ENCODE measurements at regions not wholly inside any gene's neighbourhood (a gene's known extent, or its start where the extent isn't known, plus 50 kb on each side); places are given as distances from the start of the nearest gene placed in this dataset.
"Not testable (repeated sequence)": the region's sequence is repeated elsewhere in the genome, so short reads cannot be mapped to it uniquely, and the experiment has no call there.

DNA sequence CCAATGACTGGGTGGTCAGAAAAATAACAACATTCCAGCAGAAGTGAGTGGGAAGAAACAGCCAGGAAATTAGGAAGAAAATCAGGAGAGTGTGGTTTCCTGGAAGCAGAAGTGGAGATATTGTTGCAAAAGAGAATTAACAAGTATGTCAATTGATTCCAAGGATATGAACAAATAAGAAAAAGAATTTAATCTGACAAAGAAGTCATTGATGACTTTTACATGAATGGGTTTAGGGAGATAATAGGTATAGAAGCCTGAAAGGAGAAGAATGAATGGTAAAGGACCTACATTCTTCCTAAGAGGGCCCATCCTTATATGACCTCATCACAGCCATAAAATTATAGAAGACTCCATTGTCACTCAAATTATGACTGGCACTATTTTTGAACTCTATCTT, 1440.1 kb downstream of the OTOL1 start:
- no peak for DNase-seq

DNA sequence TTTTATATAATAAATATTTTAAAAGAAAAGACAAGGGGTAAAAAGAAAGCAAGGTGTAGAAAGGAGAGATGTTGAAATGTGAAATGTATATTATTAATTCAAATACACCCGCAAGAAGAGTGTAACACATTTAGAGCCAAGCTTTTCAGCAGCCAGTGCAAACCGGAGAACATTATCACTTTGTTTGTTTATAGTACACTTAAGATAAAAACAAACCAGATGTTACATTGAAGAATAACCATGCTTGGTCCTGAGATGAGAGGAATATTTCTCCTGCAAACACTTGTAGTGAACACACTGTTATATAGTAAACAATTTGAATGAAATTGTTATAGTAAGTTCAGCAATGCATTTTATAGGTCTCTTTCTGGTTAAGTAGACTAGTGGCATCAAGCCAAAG, 1441.5 kb downstream of the OTOL1 start:
- peak; percentile 22 for DNase-seq

DNA sequence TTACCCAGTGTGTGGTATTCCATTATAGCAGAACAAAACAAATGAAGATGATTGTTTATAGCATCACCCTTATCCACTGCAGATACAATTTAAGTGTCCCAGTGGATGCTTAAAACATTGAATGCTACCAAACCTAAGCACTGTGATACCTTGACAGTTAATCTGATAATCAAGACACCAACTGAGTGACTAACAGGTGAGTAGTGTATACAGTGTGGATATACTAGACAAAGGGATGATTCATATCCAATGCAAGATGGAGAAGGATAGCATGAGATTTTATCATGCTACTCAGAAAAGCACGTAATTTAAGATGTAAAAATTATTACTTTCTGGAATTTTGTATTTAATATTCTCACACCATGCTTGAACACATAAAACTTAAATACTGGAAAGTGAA, 1449.0 kb downstream of the OTOL1 start:
- DNase-seq = no peak

DNA sequence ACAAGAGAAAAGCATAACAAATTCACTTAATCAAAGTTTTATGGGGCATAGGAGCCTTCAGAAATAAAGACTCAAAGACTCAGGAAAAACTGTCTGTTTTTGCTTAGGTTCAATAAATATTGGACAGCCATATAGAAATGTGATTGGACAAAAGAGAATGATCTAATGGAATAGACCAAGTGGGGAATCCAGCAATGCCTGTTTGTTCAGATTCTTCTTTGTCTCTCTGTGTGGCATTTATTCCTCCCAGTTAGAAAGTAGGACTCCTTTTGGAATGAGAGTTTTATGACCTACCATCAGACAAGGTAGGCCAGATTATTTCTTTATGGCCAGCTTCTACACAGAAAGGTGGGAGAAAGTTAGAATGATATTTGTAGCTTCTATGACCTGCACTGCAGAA, 1460.1 kb downstream of the OTOL1 start:
- DNase-seq = no peak

DNA sequence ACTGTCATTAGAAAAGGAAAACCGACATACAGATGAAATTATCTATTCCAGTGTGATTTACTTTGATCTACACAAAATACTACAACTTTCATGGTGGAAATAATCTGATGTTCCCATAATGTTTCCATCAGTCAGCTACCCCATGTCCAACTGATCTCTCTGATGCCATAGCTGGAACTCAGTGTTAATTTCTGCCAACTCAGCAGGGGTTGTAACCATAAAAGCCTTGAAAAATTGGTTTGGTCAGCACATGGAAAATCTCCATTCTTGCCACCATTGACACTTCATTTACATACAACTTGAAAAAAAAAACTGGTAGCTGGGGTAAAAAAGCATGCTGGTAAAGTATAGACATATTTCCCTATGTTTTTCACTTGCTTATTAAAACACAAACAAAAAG, 1463.7 kb downstream of the OTOL1 start:
- no peak for DNase-seq

DNA sequence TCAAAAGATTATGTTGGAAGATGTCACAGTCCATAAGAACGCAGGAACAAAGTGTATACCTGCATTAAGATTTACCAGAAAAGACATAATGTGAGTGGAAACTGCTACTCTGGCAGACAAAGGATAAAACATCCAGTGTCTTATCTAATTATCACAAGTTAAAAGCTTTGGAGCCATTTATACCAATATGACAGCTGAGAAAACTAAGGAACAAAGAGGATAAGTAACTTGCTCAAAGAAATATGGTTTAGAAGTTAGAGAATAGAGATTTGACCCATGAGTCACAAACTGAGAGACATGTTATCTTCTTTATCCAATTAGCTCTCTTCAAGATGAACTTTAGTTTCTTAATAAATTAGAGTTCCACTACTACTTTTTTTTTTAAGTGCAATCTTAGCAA, 1473.7 kb downstream of the OTOL1 start:
- DNase-seq = no peak

DNA sequence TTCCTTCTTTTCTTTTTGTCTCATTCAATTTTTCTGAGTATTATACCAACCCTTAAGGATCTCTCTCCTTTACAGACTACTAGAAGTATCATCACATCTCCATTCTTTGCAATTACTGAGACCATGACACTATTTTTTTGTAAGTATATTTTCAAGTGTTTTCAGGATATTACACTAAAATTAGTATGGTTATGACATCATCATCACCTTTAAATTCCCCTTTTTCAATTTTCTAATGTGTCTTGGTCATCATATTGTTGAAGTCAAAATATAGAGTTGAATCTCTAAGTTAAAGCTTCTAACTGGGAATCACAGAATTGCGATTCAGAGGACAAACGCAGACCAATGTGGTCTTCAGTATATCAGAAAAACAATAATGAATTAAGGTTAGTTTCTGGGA, 1475.1 kb downstream of the OTOL1 start:
- DNase-seq = no peak

DNA sequence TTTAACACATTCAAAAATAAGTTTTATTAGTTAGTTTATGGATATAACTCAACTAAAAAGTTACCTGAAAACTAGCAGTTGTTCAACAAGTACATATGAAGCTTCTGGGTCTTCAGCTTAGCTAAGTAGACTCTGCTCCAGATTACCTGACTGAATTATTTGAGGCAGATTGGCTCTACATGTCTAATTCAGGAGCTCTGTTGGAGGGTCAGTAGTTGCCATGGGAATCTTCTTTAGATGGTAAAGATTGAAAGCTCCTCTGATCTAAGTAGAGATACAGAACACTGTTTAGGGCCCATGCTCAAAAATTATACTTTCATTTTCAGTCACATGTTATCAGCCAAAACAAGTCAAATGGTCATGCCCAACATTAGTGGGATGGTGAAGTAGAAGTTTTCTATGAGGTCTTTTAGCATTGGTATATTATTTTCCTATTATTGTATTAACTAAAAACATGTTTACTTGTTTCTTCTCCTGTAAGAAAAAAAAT, 1476.9 kb downstream of the OTOL1 start:
- no peak for DNase-seq

DNA sequence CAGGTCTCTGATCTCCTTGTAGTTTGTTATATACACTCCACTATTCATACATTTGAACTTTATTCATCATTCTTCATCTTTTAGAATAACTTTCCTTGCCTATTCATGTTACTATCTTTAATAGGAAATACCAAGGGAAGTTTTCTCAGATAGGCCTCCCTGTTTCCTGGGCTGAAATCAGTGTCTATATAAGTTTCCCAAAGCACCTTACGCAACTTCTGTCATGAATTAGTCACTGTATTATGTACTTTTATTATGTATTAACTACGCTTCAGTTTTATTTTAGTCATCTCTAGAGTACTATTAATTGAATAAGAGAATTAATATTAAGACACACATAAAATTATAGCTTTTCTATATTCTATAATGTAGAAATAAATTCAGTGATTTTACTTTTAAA, 1481.5 kb downstream of the OTOL1 start:
- no peak for DNase-seq

DNA sequence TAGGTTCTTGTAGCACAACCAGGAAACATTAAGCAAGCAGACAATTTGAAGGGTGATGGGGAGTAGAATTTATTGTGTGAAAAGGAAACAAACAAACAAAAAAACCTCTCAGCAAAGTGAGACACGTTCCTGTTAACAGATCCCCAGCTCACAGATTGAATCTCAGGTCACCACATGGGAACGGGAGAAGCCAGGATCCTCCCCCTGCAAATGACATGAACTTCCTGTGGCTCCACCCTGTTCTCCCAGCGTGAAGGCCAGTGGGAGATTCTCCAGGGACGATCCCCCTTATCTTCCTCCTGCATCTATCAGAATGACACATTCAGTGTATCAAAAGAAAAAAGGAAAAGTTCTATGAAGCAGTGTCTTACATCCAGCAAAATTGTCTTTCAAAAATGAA, 1488.1 kb downstream of the OTOL1 start:
- no peak for DNase-seq

DNA sequence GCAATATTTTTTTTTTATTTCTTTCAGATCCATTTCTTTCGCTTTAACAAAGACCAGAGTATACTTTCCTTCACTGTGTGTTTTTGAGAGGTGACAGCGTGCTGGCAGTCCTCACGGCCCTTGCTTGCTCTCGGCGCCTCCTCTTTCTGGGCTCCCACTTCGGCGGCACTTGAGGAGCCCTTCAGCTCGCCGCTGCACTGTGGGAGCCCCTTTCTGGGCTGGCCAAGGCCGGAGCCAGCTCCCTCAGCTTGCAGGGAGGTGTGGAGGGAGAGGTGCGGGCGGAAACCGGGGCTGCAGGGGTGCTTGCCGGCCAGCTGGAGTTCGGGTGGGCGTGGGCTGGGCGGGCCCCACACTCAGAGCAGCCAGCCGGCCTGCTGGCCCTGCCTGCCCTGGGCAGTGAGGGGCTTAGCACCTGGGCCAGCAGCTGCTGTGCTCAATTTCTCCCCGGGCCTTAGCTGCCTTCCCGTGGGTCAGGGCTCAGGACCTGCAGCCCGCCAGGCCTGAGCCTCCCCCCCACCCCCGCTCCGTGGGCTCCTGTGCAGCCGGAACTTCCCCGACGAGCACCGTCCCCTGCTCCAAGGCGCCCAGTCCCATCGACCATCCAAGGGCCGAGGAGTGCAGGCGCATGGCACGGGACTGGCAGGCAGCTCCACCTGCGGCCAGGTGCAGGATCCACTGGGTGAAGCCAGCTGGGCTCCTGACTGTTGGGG, 1490.6 kb downstream of the OTOL1 start:
- DNase-seq = not testable (repeated sequence)

DNA sequence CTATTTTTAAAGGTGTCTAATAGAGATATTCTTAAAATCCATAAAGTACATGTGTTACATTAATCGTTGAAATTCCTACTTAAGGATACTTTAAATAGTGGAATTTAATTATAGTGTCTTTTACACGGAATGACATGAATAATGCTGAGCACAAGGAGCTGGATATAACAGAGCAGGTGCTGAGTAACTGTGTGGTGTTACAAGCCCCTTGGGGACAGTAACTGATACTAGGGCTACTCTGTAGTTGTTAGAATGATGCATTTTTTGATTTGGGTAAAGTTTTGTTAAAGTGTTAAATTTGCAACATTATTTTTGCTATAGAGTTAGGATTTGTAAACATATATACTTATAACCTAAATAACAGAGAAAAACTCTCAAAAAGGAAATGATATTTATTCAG, 1496.1 kb downstream of the OTOL1 start:
- DNase-seq = no peak

DNA sequence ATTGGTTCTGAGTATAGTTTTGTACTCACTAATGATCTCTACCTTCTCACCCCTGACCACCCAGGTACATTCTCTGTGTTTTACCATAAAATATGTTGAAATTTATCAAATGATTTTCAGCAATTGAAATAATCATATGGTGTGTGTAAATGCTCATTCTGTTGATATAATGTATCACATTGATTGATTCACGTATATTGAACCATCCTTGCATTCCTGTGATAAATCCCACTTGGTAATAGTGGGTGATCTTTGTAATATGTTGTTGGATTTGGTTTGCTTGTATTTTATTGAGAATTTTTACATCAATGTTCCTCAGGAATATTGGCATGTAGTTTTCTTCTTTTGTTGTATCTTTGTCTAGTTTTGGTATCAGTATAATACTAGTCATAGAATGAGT, 1497.6 kb downstream of the OTOL1 start:
- DNase-seq = no peak

DNA sequence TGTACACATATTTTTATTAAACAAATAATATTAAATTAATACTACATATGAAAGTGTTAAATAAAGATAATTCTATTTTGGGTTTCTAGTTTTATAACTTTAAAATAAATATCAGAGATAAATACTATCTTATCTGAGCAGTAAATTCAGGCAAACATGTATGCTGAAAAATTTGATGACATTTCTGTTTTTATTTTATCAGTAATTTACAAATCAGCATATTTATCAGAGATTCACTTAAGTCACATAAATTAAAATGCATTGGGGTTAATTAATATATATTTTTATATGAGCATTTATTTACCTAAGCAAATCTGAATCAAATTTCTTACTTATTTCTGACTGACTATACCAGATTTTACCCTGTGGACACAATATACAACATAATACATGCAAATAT, 1499.8 kb downstream of the OTOL1 start:
- no peak for DNase-seq

DNA sequence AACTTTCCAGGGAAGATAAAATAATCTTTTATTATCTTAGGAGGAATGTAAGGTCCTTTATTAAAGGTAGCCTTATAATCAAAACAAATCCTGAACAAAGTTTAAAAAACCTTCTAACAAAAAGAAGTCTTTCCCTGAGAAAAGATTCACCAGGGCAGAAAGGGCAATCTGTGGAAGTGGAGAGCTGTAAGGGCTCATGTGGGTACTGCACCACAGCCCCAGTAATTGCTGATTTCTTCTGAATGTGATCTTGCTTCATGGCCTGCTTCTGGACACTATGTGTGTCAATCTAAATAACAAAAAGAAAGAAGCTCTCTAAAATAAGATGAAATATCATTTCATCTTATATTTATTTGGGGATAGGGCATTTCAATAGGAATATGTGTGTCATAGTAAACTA, 1501.6 kb downstream of the OTOL1 start:
- DNase-seq = no peak

DNA sequence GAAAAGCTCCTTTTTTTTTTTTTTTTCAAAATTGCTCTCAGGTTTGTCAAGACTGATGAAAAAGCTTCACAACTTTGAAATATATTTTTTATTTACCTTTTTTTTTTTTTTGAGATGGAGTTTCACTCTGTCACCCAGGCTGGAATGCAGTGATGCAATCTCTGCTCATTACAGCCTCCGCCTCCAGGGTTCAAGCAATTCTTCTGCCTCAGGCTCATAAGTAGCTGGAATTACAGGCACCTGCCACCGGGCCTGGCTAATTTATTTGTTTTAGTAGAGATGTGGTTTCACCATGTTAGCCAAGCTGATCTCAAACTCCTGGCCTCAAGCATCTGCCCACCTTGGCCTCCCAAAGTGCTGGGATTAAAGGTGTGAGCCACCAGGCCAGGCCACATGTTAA, 1515.0 kb downstream of the OTOL1 start:
- DNase-seq = no peak

DNA sequence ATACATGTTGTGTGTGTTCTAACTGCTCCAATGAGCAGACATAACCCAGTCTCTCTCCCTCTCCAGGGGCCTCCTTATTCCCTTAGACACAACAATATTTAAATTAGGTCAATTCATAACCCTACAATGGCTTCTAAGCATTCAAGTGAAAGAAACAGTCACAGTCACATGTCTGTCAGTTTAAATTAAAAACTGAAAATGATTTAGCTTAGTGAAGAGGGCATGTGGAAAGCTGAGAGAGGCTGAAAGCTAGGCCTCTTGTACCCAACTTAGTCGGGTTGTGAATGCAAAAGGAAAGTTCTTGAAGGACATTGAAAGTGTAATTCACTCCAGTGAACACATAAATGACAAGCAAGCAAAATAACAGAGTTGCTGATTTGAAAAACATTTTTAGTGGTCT, 1519.6 kb downstream of the OTOL1 start:
- no peak for DNase-seq

DNA sequence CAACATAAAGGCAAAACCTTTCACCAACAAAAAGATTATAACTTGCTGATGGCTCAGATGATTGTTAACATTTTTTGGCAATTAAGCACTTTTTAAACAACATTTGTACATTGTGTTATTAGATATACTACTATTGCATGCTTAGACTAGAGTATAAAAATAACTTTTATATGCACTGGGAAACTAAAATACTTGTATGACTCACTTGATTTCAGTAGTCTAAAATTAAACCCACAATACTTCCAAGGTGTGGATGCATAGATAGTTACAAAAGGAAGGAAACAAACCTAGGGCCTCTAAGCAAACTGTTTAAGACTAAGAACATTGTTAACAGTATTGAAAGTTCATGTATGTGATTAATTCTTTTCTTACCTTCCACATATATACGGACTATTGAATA, 1521.5 kb downstream of the OTOL1 start:
- no peak for DNase-seq

DNA sequence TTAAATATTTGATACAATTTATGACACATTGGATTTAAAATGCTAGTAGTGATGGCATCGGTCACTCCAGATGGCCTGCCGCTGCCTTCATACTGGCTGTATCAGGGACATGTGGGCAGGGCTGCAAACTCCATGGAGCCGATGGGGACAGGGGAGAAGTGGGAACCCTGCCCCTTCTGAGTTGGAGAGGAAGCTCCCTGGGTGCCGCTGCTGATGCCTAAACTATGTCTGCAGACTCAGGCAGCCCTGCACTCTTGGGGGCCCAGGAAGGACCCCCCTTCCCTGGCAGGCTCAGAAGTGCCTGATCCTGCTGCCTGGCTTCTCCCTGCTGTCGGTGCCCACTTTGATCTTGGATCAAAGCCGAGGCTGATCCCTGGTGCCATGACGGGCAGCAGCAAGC, 1522.1 kb downstream of the OTOL1 start:
- DNase-seq = no peak

DNA sequence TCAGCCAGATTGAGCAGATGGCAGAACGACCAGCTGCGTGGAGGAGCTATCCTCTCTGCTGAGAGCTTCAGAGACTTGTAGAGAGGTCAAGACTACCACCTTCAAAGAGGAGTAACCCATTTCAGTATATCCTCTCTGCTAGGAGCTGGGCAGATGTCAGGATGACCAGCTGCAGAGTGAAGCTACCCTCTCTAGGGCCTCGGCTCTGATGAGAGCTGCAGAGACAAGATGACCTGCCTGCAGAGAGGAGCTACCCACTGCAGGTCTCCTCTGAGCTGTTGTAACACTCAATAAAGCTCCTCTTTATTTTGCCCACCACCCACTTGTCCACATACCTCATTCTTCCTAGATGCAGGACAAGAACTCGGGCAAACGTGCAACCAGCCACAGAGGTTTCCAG, 1522.7 kb downstream of the OTOL1 start:
- no peak for DNase-seq

DNA sequence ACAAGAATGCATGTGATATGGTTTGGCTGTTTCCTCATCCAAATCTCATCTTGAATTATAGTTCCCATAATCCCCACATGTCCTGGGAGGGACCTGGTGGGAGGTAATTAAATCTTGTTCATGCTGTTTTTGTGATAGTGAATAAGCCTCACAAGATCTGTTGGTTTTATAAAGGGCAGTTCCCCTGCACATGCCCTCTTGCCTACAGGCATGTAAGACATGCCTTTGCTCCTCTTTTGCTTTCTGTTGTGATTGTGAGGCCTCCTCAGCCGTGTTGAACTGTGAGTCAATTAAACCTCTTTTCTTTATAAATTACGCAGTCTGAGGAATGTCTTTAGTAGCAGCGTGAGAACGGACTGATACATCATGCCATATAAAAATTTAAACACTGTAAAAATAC, 1537.0 kb downstream of the OTOL1 start:
- no peak for DNase-seq

DNA sequence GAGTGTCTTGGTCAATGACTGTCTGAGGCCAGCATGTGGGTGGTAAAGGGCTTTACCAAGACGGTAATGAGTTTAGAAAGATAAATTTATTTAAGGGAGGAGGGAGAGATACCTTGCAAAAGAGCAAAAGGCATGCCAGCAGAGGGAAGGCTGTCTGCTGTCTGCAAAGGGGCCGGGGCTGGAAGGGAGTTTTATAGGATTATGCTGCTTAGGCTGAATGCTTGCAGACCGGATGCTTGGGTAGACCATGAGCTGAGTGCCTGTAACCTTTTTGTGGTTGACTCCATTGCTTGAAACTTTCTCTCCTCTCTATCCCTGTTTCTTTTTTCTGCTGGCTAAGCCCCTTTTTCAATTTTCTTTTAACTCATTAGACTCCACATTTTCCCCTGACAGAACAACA, 1543.0 kb downstream of the OTOL1 start:
- DNase-seq = no peak

DNA sequence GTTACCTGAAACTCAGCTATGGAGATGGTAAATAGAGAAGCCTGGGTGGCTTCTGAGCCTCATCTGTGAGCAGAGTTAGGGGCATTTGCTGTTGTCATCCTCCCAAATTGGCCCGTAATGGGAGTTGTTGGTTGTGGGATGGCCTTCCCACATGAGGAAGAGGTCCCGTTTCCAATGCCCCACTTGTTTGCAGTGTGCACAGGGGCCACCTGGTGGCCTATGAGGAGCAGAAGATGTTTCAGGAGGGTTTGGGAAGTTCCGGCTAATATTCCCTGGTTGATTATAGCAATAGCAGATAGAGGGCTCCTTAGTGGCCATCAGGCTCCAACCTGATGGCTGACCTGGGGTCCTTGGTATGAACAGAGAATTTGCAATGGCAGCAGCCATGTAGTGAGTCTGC, 1546.5 kb downstream of the OTOL1 start:
- no peak for DNase-seq

DNA sequence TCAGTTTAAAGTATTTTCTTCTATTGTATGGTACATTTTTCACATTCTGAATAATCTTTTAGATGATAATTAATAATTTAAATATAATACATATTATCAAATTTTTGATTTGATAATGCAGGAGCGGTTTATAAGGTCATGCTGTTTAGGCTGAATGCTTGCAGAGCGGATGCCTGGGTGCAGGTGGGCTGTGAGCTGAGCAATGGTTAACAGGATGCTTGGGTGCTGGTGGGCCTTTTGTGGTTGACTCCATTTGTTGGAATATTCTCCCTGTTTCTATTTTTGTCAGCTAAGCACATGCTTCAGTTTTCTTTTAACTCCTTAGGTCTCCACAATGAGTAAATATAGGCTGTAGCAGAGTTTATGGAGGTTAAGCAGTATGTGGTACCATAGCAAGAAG, 1549.3 kb downstream of the OTOL1 start:
- no peak for DNase-seq

DNA sequence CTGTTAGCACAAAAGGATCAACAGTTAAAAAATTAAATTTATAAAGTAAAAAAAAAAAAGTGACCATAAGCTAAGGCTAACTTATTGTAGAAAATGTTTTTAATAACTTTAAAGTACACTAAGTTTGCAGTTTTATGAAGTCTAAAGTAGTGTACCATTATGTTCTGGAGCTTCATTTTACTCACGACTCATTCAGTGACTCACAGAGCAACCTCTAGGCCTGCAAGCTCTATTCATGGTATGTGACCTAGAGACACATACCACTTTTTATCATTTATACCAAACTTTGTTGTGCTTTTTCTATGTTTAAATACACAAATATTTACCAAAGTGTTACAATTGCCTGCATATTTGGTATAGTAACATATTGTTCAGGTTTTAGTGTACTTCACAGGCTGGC, 1552.3 kb downstream of the OTOL1 start:
- DNase-seq = no peak
